ENCODE measurements at regions not wholly inside any gene's neighbourhood (a gene's known extent, or its start where the extent isn't known, plus 50 kb on each side); places are given as distances from the start of the nearest gene placed in this dataset.
A peak's percentile ranks its signal among the peaks of the same experiment; 100 is the strongest.

GRCh38 chr7:21304808-21305375 lies 123.0 kb upstream of the SP4 start:
- BruUV-seq (replicated peaks) = no TSS peak
- peaks cover 2% of the 10 kb centered on the region for H3K9me3 ChIP-seq (replicated peaks; ENCODE audit: control insufficient read depth, insufficient read depth, low read length)
- no peak for TF ChIP-seq POLR2A (IDR thresholded peaks at IDR 0.05; ENCODE audit: low read depth, low read length)
- TF ChIP-seq FOS (IDR thresholded peaks at IDR 0.05; ENCODE audit: borderline replicate concordance, insufficient read depth, low read length) = no peak
- no peak for TF ChIP-seq POLR2AphosphoS5 (IDR thresholded peaks at IDR 0.05; ENCODE audit: insufficient read depth, low read depth, low read length)
- no peak for TF ChIP-seq MYC (IDR thresholded peaks at IDR 0.05; ENCODE audit: low read depth, low read length)
- TF ChIP-seq JUN (IDR thresholded peaks at IDR 0.05; ENCODE audit: borderline replicate concordance, insufficient read depth, insufficient read length, low read depth) = no peak
- TF ChIP-seq CTCF (IDR thresholded peaks at IDR 0.05; ENCODE audit: extremely low read depth in 1 of 2, insufficient read depth in 1 of 2, low read depth in 1 of 2, low read length in 2 of 2) = no peak
- TF ChIP-seq MAX (IDR thresholded peaks at IDR 0.05; ENCODE audit: insufficient read depth, insufficient read length) = no peak
- no peak for TF ChIP-seq EZH2 (IDR thresholded peaks at IDR 0.05; ENCODE audit: borderline replicate concordance, low read depth, low read length, severe bottlenecking)
- no peak for TF ChIP-seq GATA2 (IDR thresholded peaks at IDR 0.05; ENCODE audit: insufficient read depth, insufficient read length, low read depth, low read length)
- H3K9me1 ChIP-seq (replicated peaks; ENCODE audit: control insufficient read depth, extremely low read depth, insufficient read depth, low read length) = no peaks in the 10 kb centered on the region
- H4K20me1 ChIP-seq (replicated peaks; ENCODE audit: control insufficient read depth, extremely low read depth, insufficient read depth, low read length) = no peaks in the 10 kb centered on the region
- H3K4me1 ChIP-seq (ENCODE audit: control insufficient read depth, extremely low read depth, insufficient read depth, low read length) = peaks cover 14% of the 10 kb centered on the region
- no peaks in the 10 kb centered on the region for H3K79me2 ChIP-seq (ENCODE audit: control insufficient read depth, insufficient read depth, low read length)
- no peak overlapping the region for H3K27ac ChIP-seq (ENCODE audit: insufficient read depth, low read depth, low read length)
- intact Hi-C loops (cut with micrococcal nuclease) = loop anchor here (2.0 kb wide), 1 partner anchor 14 kb away; no protein-coding TSS in a partner anchor
- DNase-seq (ENCODE audit: low read depth, low spot score) = no peak
- dilution Hi-C loops (cut with MboI; ENCODE audit: extremely low pct_ligation_motif_present, low sequenced_read_pairs) = no loop called here
- H2AFZ ChIP-seq (ENCODE audit: low read depth, low read length) = peak overlapping the region; percentile 28
- H3K4me2 ChIP-seq (ENCODE audit: insufficient read depth, low read length) = peak overlapping the region; percentile 45
- no peaks in the 10 kb centered on the region for H3K36me3 ChIP-seq (ENCODE audit: control insufficient read depth in 2 of 2, extremely low read depth in 1 of 2, insufficient read depth in 2 of 2, low read length in 2 of 2)
- H3K9ac ChIP-seq (replicated peaks; ENCODE audit: extremely low read depth, insufficient read depth, low read length) = no peak overlapping the region
- POLR2A ChIA-PET = no interaction called here
- no peak overlapping the region for H3K4me3 ChIP-seq (replicated peaks in 1 of 3; ENCODE audit: insufficient read depth in 1 of 3, low read depth in 1 of 3, low read length in 3 of 3)
- FAIRE-seq = no peak
- no peaks in the 10 kb centered on the region for H3K27me3 ChIP-seq (ENCODE audit: control insufficient read depth in 2 of 2, insufficient read depth in 2 of 2, low read length in 2 of 2)
- CTCF ChIA-PET = no interaction called here

Data from endothelial cell of umbilical vein (primary cell).